ENCODE measurements at regions not wholly inside any gene's neighbourhood (a gene's known extent, or its start where the extent isn't known, plus 50 kb on each side); places are given as distances from the start of the nearest gene placed in this dataset.

DNA sequence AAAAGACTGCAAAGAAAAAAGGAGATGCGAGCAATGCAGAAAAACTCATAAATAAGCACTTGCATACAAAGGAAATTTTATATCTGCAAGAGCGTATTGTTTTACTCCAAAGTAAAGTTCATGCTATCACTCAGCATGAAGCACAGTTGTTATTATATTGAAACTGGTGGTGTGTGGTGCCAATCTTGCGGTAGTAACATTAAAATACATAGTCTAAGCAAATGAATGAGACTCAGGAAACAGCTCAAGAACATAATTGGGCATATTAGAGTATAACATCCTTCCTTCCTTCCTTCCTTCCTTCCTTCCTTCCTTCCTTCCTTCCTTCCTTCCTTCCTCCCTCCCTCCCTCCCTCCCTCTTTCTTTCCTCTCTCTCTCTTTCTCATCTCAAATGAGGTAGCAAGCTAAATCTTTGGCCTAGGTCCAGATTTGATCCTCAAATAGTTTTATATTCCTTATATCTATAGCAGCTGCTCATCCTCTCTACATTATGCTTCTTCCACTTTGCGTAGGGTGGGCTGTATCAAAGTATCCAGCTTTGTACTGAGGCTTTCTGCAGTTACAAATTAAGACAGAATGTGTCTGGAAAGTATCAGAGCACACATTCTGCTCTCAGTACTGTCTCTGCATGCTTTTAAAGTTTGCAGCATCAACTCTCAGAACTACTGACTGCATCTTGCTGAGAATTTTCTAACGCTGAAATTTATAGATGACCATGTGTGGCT, 718.3 kb downstream of the RERGL start:
- H3K4me1 Mint-ChIP-seq (ENCODE audit: low read depth, unreplicated experiment), result peaks cover 2% of the 10 kb centered on the region
- TF ChIP-seq, protein P1, sequence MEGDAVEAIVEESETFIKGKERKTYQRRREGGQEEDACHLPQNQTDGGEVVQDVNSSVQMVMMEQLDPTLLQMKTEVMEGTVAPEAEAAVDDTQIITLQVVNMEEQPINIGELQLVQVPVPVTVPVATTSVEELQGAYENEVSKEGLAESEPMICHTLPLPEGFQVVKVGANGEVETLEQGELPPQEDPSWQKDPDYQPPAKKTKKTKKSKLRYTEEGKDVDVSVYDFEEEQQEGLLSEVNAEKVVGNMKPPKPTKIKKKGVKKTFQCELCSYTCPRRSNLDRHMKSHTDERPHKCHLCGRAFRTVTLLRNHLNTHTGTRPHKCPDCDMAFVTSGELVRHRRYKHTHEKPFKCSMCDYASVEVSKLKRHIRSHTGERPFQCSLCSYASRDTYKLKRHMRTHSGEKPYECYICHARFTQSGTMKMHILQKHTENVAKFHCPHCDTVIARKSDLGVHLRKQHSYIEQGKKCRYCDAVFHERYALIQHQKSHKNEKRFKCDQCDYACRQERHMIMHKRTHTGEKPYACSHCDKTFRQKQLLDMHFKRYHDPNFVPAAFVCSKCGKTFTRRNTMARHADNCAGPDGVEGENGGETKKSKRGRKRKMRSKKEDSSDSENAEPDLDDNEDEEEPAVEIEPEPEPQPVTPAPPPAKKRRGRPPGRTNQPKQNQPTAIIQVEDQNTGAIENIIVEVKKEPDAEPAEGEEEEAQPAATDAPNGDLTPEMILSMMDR (IDR thresholded peaks at IDR 0.05; ENCODE audit: unreplicated experiment), result no peak
- no peak overlapping the region for H3K4me3 Mint-ChIP-seq (ENCODE audit: low read depth, unreplicated experiment)
- H3K36me3 Mint-ChIP-seq (ENCODE audit: insufficient read depth, unreplicated experiment), result no peaks in the 10 kb centered on the region
- H3K9me3 Mint-ChIP-seq (ENCODE audit: low read depth, unreplicated experiment), result peaks cover 2% of the 10 kb centered on the region
- intact Hi-C loops (cut with micrococcal nuclease; ENCODE audit: unreplicated experiment), result no loop called here
- CTCF ChIA-PET, result no interaction called here
- no peaks in the 10 kb centered on the region for H3K27me3 Mint-ChIP-seq (ENCODE audit: unreplicated experiment)
- H3K27ac Mint-ChIP-seq (ENCODE audit: unreplicated experiment), result no peak overlapping the region
- BruUV-seq (replicated peaks), result no TSS peak
- DNase-seq, result no peak

DNA sequence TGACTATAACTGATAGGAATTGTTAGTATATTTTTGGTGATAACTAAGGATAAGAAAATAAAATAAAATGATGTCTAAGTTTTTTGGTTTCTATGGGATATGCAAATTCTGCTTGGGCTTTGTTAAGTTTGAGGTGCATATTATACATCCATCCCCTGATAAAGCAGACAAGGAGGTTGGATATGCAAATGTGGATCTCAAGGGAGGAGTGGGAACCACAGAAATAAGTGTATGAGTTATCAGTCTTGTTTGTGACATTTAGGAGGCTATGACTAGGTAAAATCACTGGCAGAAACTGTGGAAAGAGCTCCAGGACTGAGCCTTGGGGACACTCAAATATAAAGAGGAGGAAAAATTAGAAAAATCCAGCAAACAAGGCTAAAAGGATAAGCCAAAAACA, 719.4 kb downstream of the RERGL start:
- Mint-ChIP-seq H3K36me3 (ENCODE audit: insufficient read depth, unreplicated experiment) (no peaks in the 10 kb centered on the region), H3K4me3 (ENCODE audit: low read depth, unreplicated experiment) (no peak overlapping the region), H3K9me3 (ENCODE audit: low read depth, unreplicated experiment) (peaks cover 2% of the 10 kb centered on the region), H3K27me3 (ENCODE audit: unreplicated experiment) (no peaks in the 10 kb centered on the region), H3K27ac (ENCODE audit: unreplicated experiment) (no peak overlapping the region), H3K4me1 (ENCODE audit: low read depth, unreplicated experiment) (no peaks in the 10 kb centered on the region)
- TF ChIP-seq, protein P1 (IDR thresholded peaks at IDR 0.05; ENCODE audit: unreplicated experiment), result no peak
- no peak for DNase-seq
- intact Hi-C loops (cut with micrococcal nuclease; ENCODE audit: unreplicated experiment), result no loop called here
- no TSS peak for BruUV-seq (replicated peaks)
- CTCF ChIA-PET, result no interaction called here

DNA sequence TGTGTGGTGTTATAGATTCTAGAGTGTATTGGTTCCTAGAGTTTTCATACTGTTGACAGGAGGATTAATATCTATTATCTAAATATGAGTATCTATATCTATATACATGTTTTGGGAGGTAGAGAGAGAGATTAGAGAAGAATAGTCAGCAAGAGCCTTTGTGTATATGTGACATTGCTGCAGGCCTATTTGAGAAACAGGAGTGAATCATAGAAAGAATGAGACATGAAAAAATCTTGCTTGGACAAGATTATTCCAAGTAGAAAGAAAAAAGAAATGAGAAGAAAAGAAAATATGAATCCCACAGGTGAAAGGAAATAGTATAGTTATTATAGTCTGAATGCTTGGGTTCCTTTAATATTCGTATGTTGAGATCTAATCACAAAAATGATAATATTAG, 720.4 kb downstream of the RERGL start:
- Mint-ChIP-seq H3K27me3 (ENCODE audit: unreplicated experiment) (no peaks in the 10 kb centered on the region), H3K4me3 (ENCODE audit: low read depth, unreplicated experiment) (no peak overlapping the region), H3K36me3 (ENCODE audit: insufficient read depth, unreplicated experiment) (no peaks in the 10 kb centered on the region), H3K4me1 (ENCODE audit: low read depth, unreplicated experiment) (no peaks in the 10 kb centered on the region), H3K27ac (ENCODE audit: unreplicated experiment) (no peak overlapping the region), H3K9me3 (ENCODE audit: low read depth, unreplicated experiment) (peaks cover 2% of the 10 kb centered on the region)
- intact Hi-C loops (cut with micrococcal nuclease; ENCODE audit: unreplicated experiment), result no loop called here
- TF ChIP-seq, protein P1 (IDR thresholded peaks at IDR 0.05; ENCODE audit: unreplicated experiment), result no peak
- CTCF ChIA-PET, result no interaction called here
- no TSS peak for BruUV-seq (replicated peaks)
- DNase-seq, result no peak

DNA sequence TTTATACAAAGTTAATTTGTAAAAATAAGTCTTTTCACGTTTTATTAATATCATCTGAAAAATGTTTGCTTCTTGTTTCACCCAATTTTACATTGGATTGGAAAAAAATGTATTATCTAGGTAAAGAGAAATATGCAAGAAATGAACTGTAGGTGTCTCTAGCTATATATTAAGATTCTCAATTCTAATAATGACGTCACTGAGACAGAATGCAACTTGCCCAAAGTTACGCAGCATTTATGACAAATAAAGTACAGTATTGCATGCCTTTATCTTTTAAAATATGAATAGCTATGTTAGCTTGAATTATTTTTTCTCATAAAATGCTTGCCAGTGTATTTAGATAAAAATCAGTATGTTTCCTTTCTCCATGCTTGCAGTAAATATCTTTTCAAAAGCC, 728.8 kb downstream of the RERGL start:
- no peak overlapping the region for H3K27ac Mint-ChIP-seq (ENCODE audit: unreplicated experiment)
- H3K4me1 Mint-ChIP-seq (ENCODE audit: low read depth, unreplicated experiment), result no peaks in the 10 kb centered on the region
- no peaks in the 10 kb centered on the region for H3K36me3 Mint-ChIP-seq (ENCODE audit: insufficient read depth, unreplicated experiment)
- intact Hi-C loops (cut with micrococcal nuclease; ENCODE audit: unreplicated experiment), result no loop called here
- CTCF ChIA-PET, result no interaction called here
- H3K9me3 Mint-ChIP-seq (ENCODE audit: low read depth, unreplicated experiment), result no peaks in the 10 kb centered on the region
- no peaks in the 10 kb centered on the region for H3K27me3 Mint-ChIP-seq (ENCODE audit: unreplicated experiment)
- BruUV-seq (replicated peaks), result no TSS peak
- no peak for DNase-seq
- no peak overlapping the region for H3K4me3 Mint-ChIP-seq (ENCODE audit: low read depth, unreplicated experiment)
- TF ChIP-seq, protein P1 (IDR thresholded peaks at IDR 0.05; ENCODE audit: unreplicated experiment), result no peak
